Stomach (tissue), 8 donors: ENCODE measurements at regions not wholly inside any gene's neighbourhood (a gene's known extent, or its start where the extent isn't known, plus 50 kb on each side); places are given as distances from the start of the nearest gene placed in this dataset.

Experiments used
- DNase-seq, 2 donors: peaks; one replicate each; pipeline versions ENCODE4 v3.0.0 to v3.0.0-alpha.2; 2013 to 2019
- H3K27ac ChIP-seq, 5 donors: fragments of 200-600 bp in 4 of 5; sonication (generic) in 4 of 5; one replicate each; pipeline ENCODE4 v1.5.1; 2013 to 2019; ENCODE audit warnings: mild to moderate bottlenecking in 1 of 5, moderate library complexity in 1 of 5
- H3K27me3 ChIP-seq, 3 donors: fragments of 200-600 bp; sonication (generic); one replicate each; pipeline ENCODE4 v1.5.1; 2017 to 2019; ENCODE audit warnings: mixed run types in 1 of 3
- H3K36me3 ChIP-seq, 4 donors: fragments of 200-600 bp; sonication (generic); 1 replicate in 3 of 4; 2 replicates in 1 of 4; pipeline ENCODE4 v1.5.1; 2016 to 2019
- H3K4me1 ChIP-seq, 4 donors: fragments of 200-600 bp; sonication (generic); one replicate each; pipeline ENCODE4 v1.5.1; 2016 to 2019
- H3K4me3 ChIP-seq, 4 donors: fragments of 200-600 bp; sonication (generic) in 3 of 4; one replicate each; pipeline ENCODE4 v1.5.1; 2016 to 2019; ENCODE audit warnings: mild to moderate bottlenecking in 1 of 4
- H3K9me3 ChIP-seq, 4 donors: fragments of 200-600 bp; sonication (generic); one replicate each; pipeline ENCODE4 v1.5.1; 2016 to 2019
- EP300 ChIP-seq: sonication (generic); formaldehyde crosslinking; IDR thresholded peaks from one replicate; pipeline ENCODE4 v1.6.1; 2017; ENCODE audit warnings: antibody characterized with exemption
- POLR2A ChIP-seq, 4 donors: fragments of 450-650 bp; IDR thresholded peaks; one replicate each; pipeline ENCODE4 v1.6.1; 2016; ENCODE audit warnings: antibody characterized with exemption in 4 of 4, control low read depth in 2 of 4, mild to moderate bottlenecking in 1 of 4, moderate library complexity in 1 of 4
- POLR2AphosphoS5 ChIP-seq, 3 donors: sonication (generic); formaldehyde crosslinking; IDR thresholded peaks; one replicate each; pipeline ENCODE4 v1.6.1; 2016; ENCODE audit warnings: antibody characterized with exemption in 3 of 3
- WGBS, 5 donors: extraction: QIAGEN DNeasy Blood & Tissue Kit in 3 of 5; methylation state at CpG; one replicate each; pipeline versions ENCODE4 v1.1.5 to v1.1.7; 2013 to 2018; 5-methylcytosine and 5-hydroxymethylcytosine counted together
- intact Hi-C: fragments of 100-400 bp; cut with DNase I; formaldehyde crosslinking; loops from one replicate; pipeline ENCODE4 v1.15.1; 2023; ENCODE audit warnings: low total_unique reads
- TF ChIP-seq, protein P1 (sequence below), 7 experiments: fragments of 450-650 bp in 4 of 7; fragments of 200-600 bp in 3 of 7; sonication (generic) in 3 of 7; IDR thresholded peaks; one replicate each; pipeline ENCODE4 v1.5.1; 2016 to 2019; ENCODE audit warnings: antibody characterized with exemption in 7 of 7, control low read depth in 2 of 7, mild to moderate bottlenecking in 1 of 7
- donor health status: healthy with polysubstance abuse.
- donor health status: Bipolar disorder and iron deficiency.
- donor health status: healthy.

DNA sequence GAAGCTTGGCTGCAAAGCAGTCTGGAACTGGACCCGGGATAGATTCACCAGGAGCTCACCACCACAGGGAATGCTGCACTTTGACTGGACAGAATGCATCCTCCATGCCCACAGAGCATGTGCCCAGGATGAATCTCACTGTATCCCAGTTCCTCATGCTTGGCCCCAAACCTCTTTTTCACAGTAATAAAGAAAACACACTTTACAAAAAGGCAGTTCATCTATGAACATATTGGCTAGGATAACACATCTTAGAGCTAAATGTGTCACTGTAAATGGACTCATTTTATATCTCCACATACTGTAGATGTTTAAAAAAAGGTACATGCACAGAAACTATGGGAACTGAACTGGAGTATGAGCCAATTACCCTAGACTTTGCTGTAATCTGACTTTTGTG is 266.9 kb downstream of the TOX3 start:
- Histone ChIP-seq H3K9me3 (no peaks in the 10 kb centered on the region), H3K27ac (no peak overlapping the region), H3K4me3 (no peak overlapping the region), H3K36me3 (no peaks in the 10 kb centered on the region), H3K4me1 (no peaks in the 10 kb centered on the region), H3K27me3 (no peaks in the 10 kb centered on the region)
- TF ChIP-seq, protein P1, sequence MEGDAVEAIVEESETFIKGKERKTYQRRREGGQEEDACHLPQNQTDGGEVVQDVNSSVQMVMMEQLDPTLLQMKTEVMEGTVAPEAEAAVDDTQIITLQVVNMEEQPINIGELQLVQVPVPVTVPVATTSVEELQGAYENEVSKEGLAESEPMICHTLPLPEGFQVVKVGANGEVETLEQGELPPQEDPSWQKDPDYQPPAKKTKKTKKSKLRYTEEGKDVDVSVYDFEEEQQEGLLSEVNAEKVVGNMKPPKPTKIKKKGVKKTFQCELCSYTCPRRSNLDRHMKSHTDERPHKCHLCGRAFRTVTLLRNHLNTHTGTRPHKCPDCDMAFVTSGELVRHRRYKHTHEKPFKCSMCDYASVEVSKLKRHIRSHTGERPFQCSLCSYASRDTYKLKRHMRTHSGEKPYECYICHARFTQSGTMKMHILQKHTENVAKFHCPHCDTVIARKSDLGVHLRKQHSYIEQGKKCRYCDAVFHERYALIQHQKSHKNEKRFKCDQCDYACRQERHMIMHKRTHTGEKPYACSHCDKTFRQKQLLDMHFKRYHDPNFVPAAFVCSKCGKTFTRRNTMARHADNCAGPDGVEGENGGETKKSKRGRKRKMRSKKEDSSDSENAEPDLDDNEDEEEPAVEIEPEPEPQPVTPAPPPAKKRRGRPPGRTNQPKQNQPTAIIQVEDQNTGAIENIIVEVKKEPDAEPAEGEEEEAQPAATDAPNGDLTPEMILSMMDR (IDR thresholded peaks at IDR 0.05): no peak
- no peak for TF ChIP-seq EP300
- no peak for TF ChIP-seq POLR2A (IDR thresholded peaks at IDR 0.05)
- no peak for TF ChIP-seq POLR2AphosphoS5 (IDR thresholded peaks at IDR 0.05)
- DNase-seq: no peak
- WGBS, 5 donors: 75 to 89% (median 84%) methylated on average over 1 of the region's 1 CpG
- intact Hi-C loops: no loop called here

DNA sequence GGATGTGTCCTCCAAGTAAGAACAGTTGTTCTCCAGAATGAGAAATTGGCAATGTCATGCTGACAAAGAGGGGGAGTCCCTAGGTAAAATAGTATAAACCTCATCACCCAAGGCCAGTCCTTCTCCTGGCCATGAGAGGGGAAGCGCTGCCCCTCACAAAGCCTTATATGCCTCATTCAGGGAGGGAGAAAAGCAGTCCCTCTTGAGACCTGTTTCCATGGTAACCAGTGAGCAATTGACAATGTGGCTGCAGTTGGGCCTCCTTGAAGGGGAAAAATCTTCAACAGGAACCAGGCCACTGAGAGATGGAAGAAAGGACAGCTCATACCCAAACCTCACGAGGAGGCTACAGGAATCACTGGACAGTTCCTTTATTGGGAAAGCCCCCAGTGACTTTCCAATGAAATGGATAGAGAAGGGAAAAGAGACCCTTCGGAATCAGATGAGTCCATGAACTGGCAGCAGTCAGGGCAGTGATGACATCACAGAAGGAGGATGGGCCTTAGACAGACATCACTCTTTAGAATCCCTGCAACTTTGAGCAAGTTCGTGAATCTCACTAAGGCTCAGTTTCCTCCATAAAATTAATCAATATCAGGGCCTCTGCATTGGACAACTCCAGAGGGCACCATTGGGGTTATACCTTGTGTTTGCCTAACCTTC is 275.7 kb downstream of the TOX3 start:
- no peaks in the 10 kb centered on the region for H3K9me3 ChIP-seq

DNA sequence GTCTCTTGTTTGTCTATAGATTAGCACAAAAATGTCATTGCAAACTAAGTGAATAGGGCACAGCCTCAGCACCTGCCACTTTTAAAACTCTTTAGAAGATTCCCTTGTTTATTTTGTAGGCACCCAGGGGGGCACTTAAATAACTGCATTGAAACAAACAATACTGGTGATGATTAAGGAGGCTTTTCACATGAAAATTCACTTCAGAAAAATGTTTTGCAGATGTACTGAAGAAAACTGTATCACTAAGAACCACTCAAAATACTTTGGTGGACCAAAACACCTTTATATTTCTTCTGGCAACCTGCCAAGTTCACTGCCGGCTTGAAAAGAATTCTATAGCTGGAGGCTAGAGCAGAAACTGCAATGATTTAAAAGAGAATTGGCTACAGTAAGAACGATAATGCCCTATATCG is 281.5 kb downstream of the TOX3 start:
- Histone ChIP-seq H3K36me3 (no peaks in the 10 kb centered on the region), H3K27ac (no peak overlapping the region), H3K4me1 (peaks cover 0 to 7% (median 0%) of the 10 kb centered on the region in 4 donors), H3K27me3 (no peaks in the 10 kb centered on the region), H3K4me3 (no peak overlapping the region), H3K9me3 (no peaks in the 10 kb centered on the region)
- no peak for TF ChIP-seq POLR2A (IDR thresholded peaks at IDR 0.05)
- TF ChIP-seq, protein P1 (IDR thresholded peaks at IDR 0.05): no peak
- TF ChIP-seq EP300: no peak
- intact Hi-C loops: no loop called here
- peak in 1 of 2 donors; percentile 30 for DNase-seq
- 7 to 20% (median 12%) methylated on average over 3 of the region's 3 CpGs for WGBS, 5 donors

More for the DNA sequence above, 275.7 kb downstream of the TOX3 start:
- WGBS, 5 donors: 84 to 92% (median 91%) methylated on average over 4 of the region's 4 CpGs
- H3K4me1 ChIP-seq: no peaks in the 10 kb centered on the region
- no peaks in the 10 kb centered on the region for H3K27me3 ChIP-seq
- H3K27ac ChIP-seq: no peak overlapping the region
- no peak for TF ChIP-seq EP300
- no peak for TF ChIP-seq POLR2A (IDR thresholded peaks at IDR 0.05)
- TF ChIP-seq POLR2AphosphoS5 (IDR thresholded peaks at IDR 0.05): no peak
- TF ChIP-seq, protein P1 (IDR thresholded peaks at IDR 0.05): no peak
- H3K36me3 ChIP-seq: no peaks in the 10 kb centered on the region
- no peak for DNase-seq
- intact Hi-C loops: no loop called here
- no peak overlapping the region for H3K4me3 ChIP-seq

DNA sequence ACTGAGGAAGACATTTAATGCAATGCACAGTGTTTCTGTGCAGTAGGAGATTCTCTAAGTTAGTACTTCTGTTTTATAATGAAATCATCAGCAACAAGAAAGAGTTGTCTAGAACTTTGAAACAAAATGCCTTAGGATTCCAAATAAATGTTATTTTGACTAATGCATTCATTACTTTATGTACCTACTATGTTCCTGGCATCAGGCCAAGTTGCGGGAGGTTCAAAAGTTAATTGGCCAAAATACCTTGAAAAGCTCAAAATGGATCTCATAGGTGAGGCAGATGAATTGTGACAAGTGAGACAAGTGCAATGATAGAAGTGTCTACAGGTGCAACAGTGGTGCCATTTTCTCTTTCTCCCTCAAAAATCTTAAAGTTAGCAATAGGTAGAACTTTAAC is 289.4 kb downstream of the TOX3 start:
- H3K36me3 ChIP-seq: no peaks in the 10 kb centered on the region
- WGBS, 5 donors: 59 to 75% (median 67%) methylated on average over 1 of the region's 1 CpG
- no peak for DNase-seq
- no peak overlapping the region for H3K4me3 ChIP-seq
- H3K4me1 ChIP-seq: peaks cover 0 to 10% (median 8%) of the 10 kb centered on the region in 4 donors
- intact Hi-C loops: no loop called here
- no peaks in the 10 kb centered on the region for H3K9me3 ChIP-seq
- no peak for TF ChIP-seq POLR2A (IDR thresholded peaks at IDR 0.05)
- TF ChIP-seq EP300: no peak
- TF ChIP-seq POLR2AphosphoS5 (IDR thresholded peaks at IDR 0.05): no peak
- TF ChIP-seq, protein P1 (IDR thresholded peaks at IDR 0.05): no peak
- H3K27ac ChIP-seq: peak overlapping the region in 1 of 5 donors; percentile 77
- no peaks in the 10 kb centered on the region for H3K27me3 ChIP-seq
